DOHH2 (cell line): ENCODE measurements at regions not wholly inside any gene's neighbourhood (a gene's known extent, or its start where the extent isn't known, plus 50 kb on each side); places are given as distances from the start of the nearest gene placed in this dataset.

Source experiments
- EZH2phosphoT487 ChIP-seq: fragments of 200-600 bp; sonication (generic); IDR thresholded peaks from 2 replicates; pipeline ENCODE4 v1.6.1; 2017; ENCODE audit warnings: borderline replicate concordance, mild to moderate bottlenecking, antibody characterized with exemption, low read length, moderate library complexity, mixed read lengths
- TF ChIP-seq, protein P1 (sequence below): fragments of 200-600 bp; sonication (generic); IDR thresholded peaks from one replicate; pipeline ENCODE4 v1.5.1; 2014; ENCODE audit warnings: antibody characterized with exemption, mild to moderate bottlenecking, low read depth, low read length; ENCODE audit not compliant: poor library complexity, severe bottlenecking

GRCh38 chr11:70580036-70580805 lies 181.9 kb downstream of the CTTN start:
- TF ChIP-seq, protein P1, sequence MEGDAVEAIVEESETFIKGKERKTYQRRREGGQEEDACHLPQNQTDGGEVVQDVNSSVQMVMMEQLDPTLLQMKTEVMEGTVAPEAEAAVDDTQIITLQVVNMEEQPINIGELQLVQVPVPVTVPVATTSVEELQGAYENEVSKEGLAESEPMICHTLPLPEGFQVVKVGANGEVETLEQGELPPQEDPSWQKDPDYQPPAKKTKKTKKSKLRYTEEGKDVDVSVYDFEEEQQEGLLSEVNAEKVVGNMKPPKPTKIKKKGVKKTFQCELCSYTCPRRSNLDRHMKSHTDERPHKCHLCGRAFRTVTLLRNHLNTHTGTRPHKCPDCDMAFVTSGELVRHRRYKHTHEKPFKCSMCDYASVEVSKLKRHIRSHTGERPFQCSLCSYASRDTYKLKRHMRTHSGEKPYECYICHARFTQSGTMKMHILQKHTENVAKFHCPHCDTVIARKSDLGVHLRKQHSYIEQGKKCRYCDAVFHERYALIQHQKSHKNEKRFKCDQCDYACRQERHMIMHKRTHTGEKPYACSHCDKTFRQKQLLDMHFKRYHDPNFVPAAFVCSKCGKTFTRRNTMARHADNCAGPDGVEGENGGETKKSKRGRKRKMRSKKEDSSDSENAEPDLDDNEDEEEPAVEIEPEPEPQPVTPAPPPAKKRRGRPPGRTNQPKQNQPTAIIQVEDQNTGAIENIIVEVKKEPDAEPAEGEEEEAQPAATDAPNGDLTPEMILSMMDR = no peak
- TF ChIP-seq EZH2phosphoT487 = no peak
